Keratinocyte (primary cell): ENCODE measurements at regions not wholly inside any gene's neighbourhood (a gene's known extent, or its start where the extent isn't known, plus 50 kb on each side); places are given as distances from the start of the nearest gene placed in this dataset.

ENCODE experiments used
- DNase-seq: peaks from one replicate; pipeline ENCODE4 v3.0.0-alpha.2; 2011; ENCODE audit warnings: low read depth, missing footprints, low spot score
- FAIRE-seq: peaks from 2 replicates; lab custom pipeline; 2011; peaks lifted over from hg19 to GRCh38; lab: Jason Lieb, UNC
- H2AFZ ChIP-seq: 2 replicates; pipeline ENCODE4 v1.6.0; 2012; ENCODE audit warnings: low read length, control low read depth, inconsistent platforms; ENCODE audit not compliant: control insufficient read depth
- H3K27ac ChIP-seq: 2 replicates; pipeline ENCODE4 v1.5.1; 2011; ENCODE audit warnings: low read length; ENCODE audit not compliant: control insufficient read depth, insufficient read depth
- H3K27me3 ChIP-seq: 3 replicates; pipeline ENCODE4 v1.6.0; 2011; ENCODE audit warnings: low read length; ENCODE audit not compliant: control insufficient read depth, insufficient read depth; ENCODE audit errors: extremely low read depth
- H3K36me3 ChIP-seq, 2 experiments: 2 replicates in 1 of 2; 3 replicates in 1 of 2; pipeline ENCODE4 v1.5.1; 2011; ENCODE audit warnings: low read length in 2 of 2, mild to moderate bottlenecking in 1 of 2; ENCODE audit not compliant: control insufficient read depth in 2 of 2, insufficient read depth in 2 of 2; ENCODE audit errors: extremely low read depth in 1 of 2
- H3K4me1 ChIP-seq: 3 replicates; pipeline ENCODE4 v1.5.1; 2011; ENCODE audit warnings: low read length; ENCODE audit not compliant: control insufficient read depth, insufficient read depth; ENCODE audit errors: extremely low read depth
- H3K4me2 ChIP-seq: 3 replicates; pipeline ENCODE4 v1.6.0; 2011; ENCODE audit warnings: low read depth, low read length; ENCODE audit not compliant: control insufficient read depth, insufficient read depth; ENCODE audit errors: extremely low read depth
- H3K4me3 ChIP-seq, 3 experiments: fragments of 200-600 bp in 1 of 3; sonication (generic) in 1 of 3; 2 replicates in 2 of 3; 3 replicates in 1 of 3; pipeline ENCODE4 v1.5.1; 2011 to 2016; ENCODE audit warnings: low read length in 3 of 3, mild to moderate bottlenecking in 3 of 3, control low read depth in 2 of 3, inconsistent platforms in 1 of 3, low read depth in 1 of 3, mixed read lengths in 1 of 3, mixed run types in 1 of 3, moderate library complexity in 1 of 3; ENCODE audit not compliant: control insufficient read depth in 2 of 3, insufficient read depth in 2 of 3; ENCODE audit errors: extremely low read depth in 1 of 3
- H3K79me2 ChIP-seq: 2 replicates; pipeline ENCODE4 v1.6.0; 2012; ENCODE audit warnings: low read length; ENCODE audit not compliant: control insufficient read depth, insufficient read depth
- H3K9ac ChIP-seq: 3 replicates; pipeline ENCODE4 v1.6.0; 2011; ENCODE audit warnings: low read length; ENCODE audit not compliant: control insufficient read depth, insufficient read depth; ENCODE audit errors: extremely low read depth
- H3K9me1 ChIP-seq: 3 replicates; pipeline ENCODE4 v1.6.0; 2011; ENCODE audit warnings: low read length; ENCODE audit not compliant: control insufficient read depth, insufficient read depth; ENCODE audit errors: extremely low read depth
- H3K9me3 ChIP-seq: 2 replicates; pipeline ENCODE4 v1.5.1; 2012; ENCODE audit warnings: low read depth, low read length; ENCODE audit not compliant: control insufficient read depth
- H4K20me1 ChIP-seq: 3 replicates; pipeline ENCODE4 v1.6.0; 2011; ENCODE audit warnings: low read length; ENCODE audit not compliant: control insufficient read depth, insufficient read depth; ENCODE audit errors: extremely low read depth
- CTCF ChIP-seq, 3 experiments: IDR thresholded peaks in 1 of 3; conservative IDR thresholded peaks in 1 of 3; optimal IDR thresholded peaks in 1 of 3; 2 replicates in 2 of 3; 3 replicates in 1 of 3; pipeline versions ENCODE3 to v1.5.1; 2011; ENCODE audit warnings: low read length in 3 of 3, mild to moderate bottlenecking in 3 of 3, moderate library complexity in 2 of 3, control low read depth in 1 of 3, inconsistent platforms in 1 of 3; ENCODE audit not compliant: insufficient read depth in 2 of 3; ENCODE audit errors: extremely low read depth in 1 of 3
- EZH2 ChIP-seq: IDR thresholded peaks from one replicate; pipeline ENCODE4 v1.6.1; 2012; ENCODE audit warnings: inconsistent platforms, mild to moderate bottlenecking, low read length, moderate library complexity
- dilution Hi-C: fragments of 300-500 bp; cut with MboI; formaldehyde crosslinking; loops from one replicate; pipeline ENCODE4 v1.7.0; 2020; ENCODE audit warnings: low sequenced_read_pairs; ENCODE audit not compliant: extremely low pct_ligation_motif_present

- Histone ChIP-seq H3K4me1 (no peaks in the 10 kb centered on the region), H3K27ac (no peak overlapping the region), H3K9me3 (peaks cover 5% of the 10 kb centered on the region), H3K9ac (no peak overlapping the region), H3K9me1 (no peaks in the 10 kb centered on the region), H4K20me1 (no peaks in the 10 kb centered on the region), H3K79me2 (no peaks in the 10 kb centered on the region), H3K36me3 (no peaks in the 10 kb centered on the region), H3K4me2 (no peak overlapping the region), H3K4me3 (no peak overlapping the region), H3K27me3 (no peaks in the 10 kb centered on the region), H2AFZ (no peak overlapping the region)
- FAIRE-seq (no peak), DNase-seq (no peak)
- no peak for TF ChIP-seq EZH2
- TF ChIP-seq CTCF (optimal IDR thresholded peaks at IDR 0.05 in 1 of 3, IDR thresholded peaks at IDR 0.05 in 1 of 3, conservative IDR thresholded peaks at IDR 0.05 in 1 of 3; ENCODE audit: extremely low read depth in 1 of 3, insufficient read depth in 2 of 3, low read length in 3 of 3): no peak
- dilution Hi-C loops: no loop called here
Measured at GRCh38 chr2:4370422-4371090, 667.2 kb downstream of the DCDC2C start.

GRCh38 chr2:4381049-4381448, 677.7 kb downstream of the DCDC2C start:
- no peak for FAIRE-seq
- H3K79me2 ChIP-seq: no peaks in the 10 kb centered on the region
- no peak overlapping the region for H2AFZ ChIP-seq
- dilution Hi-C loops: no loop called here
- no peaks in the 10 kb centered on the region for H4K20me1 ChIP-seq
- H3K27ac ChIP-seq: no peak overlapping the region
- H3K4me3 ChIP-seq: no peak overlapping the region
- no peaks in the 10 kb centered on the region for H3K9me1 ChIP-seq
- no peak for DNase-seq
- no peak for TF ChIP-seq CTCF (optimal IDR thresholded peaks at IDR 0.05 in 1 of 3, IDR thresholded peaks at IDR 0.05 in 1 of 3, conservative IDR thresholded peaks at IDR 0.05 in 1 of 3; ENCODE audit: extremely low read depth in 1 of 3, insufficient read depth in 2 of 3, low read length in 3 of 3)
- TF ChIP-seq EZH2: no peak
- H3K4me1 ChIP-seq: no peaks in the 10 kb centered on the region
- no peak overlapping the region for H3K9ac ChIP-seq
- H3K9me3 ChIP-seq: no peaks in the 10 kb centered on the region
- H3K36me3 ChIP-seq: no peaks in the 10 kb centered on the region
- H3K4me2 ChIP-seq: no peak overlapping the region
- H3K27me3 ChIP-seq: no peaks in the 10 kb centered on the region
